ENCODE measurements at regions not wholly inside any gene's neighbourhood (a gene's known extent, or its start where the extent isn't known, plus 50 kb on each side); places are given as distances from the start of the nearest gene placed in this dataset.

DNA sequence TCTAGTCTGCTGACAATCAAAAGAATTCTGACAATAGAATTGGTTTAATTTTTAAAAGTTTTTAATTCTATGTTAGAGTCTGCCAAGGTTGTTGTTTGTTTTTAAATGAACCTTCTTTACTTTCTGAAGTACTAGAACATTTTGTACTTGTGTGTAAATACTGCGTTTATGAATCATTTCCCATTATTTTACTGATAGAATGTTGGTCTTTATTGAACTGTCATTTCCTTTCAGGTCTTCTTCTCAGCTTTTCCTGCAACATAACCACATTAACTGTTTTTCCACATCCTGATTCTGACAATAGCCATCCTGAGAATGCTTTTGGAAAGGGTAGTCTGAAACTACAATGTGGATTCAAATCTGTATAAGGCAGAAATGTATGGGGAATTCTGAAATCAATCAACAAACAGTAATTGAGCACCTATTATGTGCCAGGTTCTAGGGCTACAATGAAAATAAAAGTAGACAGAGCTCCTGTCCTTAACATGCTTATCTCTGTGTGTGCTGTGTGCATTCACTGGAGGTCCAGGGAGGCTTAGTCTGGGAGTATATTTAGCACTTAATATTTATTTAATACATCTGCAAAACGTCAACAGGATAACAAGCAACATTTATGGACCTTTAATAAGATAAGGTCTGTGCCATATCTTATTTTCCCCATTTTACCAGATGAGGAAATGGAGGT, 73.1 kb upstream of the SLC38A2 start:
- DNase-seq (ENCODE audit: low spot score) (no peak), ATAC-seq (no peak)
- no peaks in the 10 kb centered on the region for H3K27me3 Mint-ChIP-seq (ENCODE audit: low read depth)
- no peak overlapping the region for H3K27ac Mint-ChIP-seq
- H3K36me3 Mint-ChIP-seq: peaks cover 9% of the 10 kb centered on the region; the same call in 1 of the 2 replicates
- H3K4me3 Mint-ChIP-seq: no peak overlapping the region
- H3K4me1 Mint-ChIP-seq: peaks cover 29% of the 10 kb centered on the region
- CTCF ChIA-PET: no interaction called here
- POLR2A ChIA-PET: no interaction called here
- peaks cover 10% of the 10 kb centered on the region for H3K9me3 Mint-ChIP-seq
- TF ChIP-seq, protein P1, sequence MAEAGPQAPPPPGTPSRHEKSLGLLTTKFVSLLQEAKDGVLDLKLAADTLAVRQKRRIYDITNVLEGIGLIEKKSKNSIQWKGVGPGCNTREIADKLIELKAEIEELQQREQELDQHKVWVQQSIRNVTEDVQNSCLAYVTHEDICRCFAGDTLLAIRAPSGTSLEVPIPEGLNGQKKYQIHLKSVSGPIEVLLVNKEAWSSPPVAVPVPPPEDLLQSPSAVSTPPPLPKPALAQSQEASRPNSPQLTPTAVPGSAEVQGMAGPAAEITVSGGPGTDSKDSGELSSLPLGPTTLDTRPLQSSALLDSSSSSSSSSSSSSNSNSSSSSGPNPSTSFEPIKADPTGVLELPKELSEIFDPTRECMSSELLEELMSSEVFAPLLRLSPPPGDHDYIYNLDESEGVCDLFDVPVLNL (CRISPR knock-in tag; IDR thresholded peaks at IDR 0.05; ENCODE audit: borderline replicate concordance, low read depth): no peak
- TF ChIP-seq, protein P2, sequence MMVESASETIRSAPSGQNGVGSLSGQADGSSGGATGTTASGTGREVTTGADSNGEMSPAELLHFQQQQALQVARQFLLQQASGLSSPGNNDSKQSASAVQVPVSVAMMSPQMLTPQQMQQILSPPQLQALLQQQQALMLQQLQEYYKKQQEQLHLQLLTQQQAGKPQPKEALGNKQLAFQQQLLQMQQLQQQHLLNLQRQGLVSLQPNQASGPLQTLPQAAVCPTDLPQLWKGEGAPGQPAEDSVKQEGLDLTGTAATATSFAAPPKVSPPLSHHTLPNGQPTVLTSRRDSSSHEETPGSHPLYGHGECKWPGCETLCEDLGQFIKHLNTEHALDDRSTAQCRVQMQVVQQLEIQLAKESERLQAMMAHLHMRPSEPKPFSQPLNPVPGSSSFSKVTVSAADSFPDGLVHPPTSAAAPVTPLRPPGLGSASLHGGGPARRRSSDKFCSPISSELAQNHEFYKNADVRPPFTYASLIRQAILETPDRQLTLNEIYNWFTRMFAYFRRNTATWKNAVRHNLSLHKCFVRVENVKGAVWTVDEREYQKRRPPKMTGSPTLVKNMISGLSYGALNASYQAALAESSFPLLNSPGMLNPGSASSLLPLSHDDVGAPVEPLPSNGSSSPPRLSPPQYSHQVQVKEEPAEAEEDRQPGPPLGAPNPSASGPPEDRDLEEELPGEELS (CRISPR knock-in tag; IDR thresholded peaks at IDR 0.05): no peak
- TF ChIP-seq ZBTB21 (CRISPR knock-in tag; IDR thresholded peaks at IDR 0.05; ENCODE audit: borderline replicate concordance) (no peak), CREB1 (CRISPR knock-in tag; IDR thresholded peaks at IDR 0.05) (no peak), NFYB (CRISPR knock-in tag; conservative IDR thresholded peaks at IDR 0.05; ENCODE audit: low read depth) (no peak), ZSCAN18 (CRISPR knock-in tag; IDR thresholded peaks at IDR 0.05) (no peak), ARID4B (CRISPR knock-in tag; IDR thresholded peaks at IDR 0.05; ENCODE audit: borderline replicate concordance) (no peak), JAZF1 (CRISPR knock-in tag; IDR thresholded peaks at IDR 0.05) (no peak), CBFB (CRISPR knock-in tag; IDR thresholded peaks at IDR 0.05; ENCODE audit: low read depth) (no peak), HMGA2 (CRISPR knock-in tag; IDR thresholded peaks at IDR 0.05) (no peak), ELF4 (CRISPR knock-in tag; IDR thresholded peaks at IDR 0.05; ENCODE audit: low read depth) (no peak), TCF7 (CRISPR knock-in tag; IDR thresholded peaks at IDR 0.05; ENCODE audit: low read depth) (no peak), ZNF263 (CRISPR knock-in tag; IDR thresholded peaks at IDR 0.05; ENCODE audit: low read depth) (no peak), CREM (CRISPR knock-in tag; IDR thresholded peaks at IDR 0.05) (no peak)
- TF ChIP-seq, protein P3, sequence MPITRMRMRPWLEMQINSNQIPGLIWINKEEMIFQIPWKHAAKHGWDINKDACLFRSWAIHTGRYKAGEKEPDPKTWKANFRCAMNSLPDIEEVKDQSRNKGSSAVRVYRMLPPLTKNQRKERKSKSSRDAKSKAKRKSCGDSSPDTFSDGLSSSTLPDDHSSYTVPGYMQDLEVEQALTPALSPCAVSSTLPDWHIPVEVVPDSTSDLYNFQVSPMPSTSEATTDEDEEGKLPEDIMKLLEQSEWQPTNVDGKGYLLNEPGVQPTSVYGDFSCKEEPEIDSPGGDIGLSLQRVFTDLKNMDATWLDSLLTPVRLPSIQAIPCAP (CRISPR knock-in tag; IDR thresholded peaks at IDR 0.05): no peak
- TF ChIP-seq, protein P4, sequence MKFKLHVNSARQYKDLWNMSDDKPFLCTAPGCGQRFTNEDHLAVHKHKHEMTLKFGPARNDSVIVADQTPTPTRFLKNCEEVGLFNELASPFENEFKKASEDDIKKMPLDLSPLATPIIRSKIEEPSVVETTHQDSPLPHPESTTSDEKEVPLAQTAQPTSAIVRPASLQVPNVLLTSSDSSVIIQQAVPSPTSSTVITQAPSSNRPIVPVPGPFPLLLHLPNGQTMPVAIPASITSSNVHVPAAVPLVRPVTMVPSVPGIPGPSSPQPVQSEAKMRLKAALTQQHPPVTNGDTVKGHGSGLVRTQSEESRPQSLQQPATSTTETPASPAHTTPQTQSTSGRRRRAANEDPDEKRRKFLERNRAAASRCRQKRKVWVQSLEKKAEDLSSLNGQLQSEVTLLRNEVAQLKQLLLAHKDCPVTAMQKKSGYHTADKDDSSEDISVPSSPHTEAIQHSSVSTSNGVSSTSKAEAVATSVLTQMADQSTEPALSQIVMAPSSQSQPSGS (CRISPR knock-in tag; IDR thresholded peaks at IDR 0.05; ENCODE audit: borderline replicate concordance, low read depth): no peak

All from WTC11 (cell line).